Neutrophil (primary cell): ENCODE measurements at regions not wholly inside any gene's neighbourhood (a gene's known extent, or its start where the extent isn't known, plus 50 kb on each side); places are given as distances from the start of the nearest gene placed in this dataset.
"Not testable (repeated sequence)": the region's sequence is repeated elsewhere in the genome, so short reads cannot be mapped to it uniquely, and the experiment has no call there.

Experiments used
- H3K27ac ChIP-seq: fragments of 200-600 bp; sonication (generic); 2 replicates; pipeline ENCODE4 v1.5.1; 2016; ENCODE audit warnings: mild to moderate bottlenecking, moderate library complexity
- H3K27me3 ChIP-seq: fragments of 200-600 bp; sonication (generic); 2 replicates; pipeline ENCODE4 v1.6.0; 2016; ENCODE audit warnings: mild to moderate bottlenecking
- H3K36me3 ChIP-seq: fragments of 200-600 bp; sonication (generic); 2 replicates; pipeline ENCODE4 v1.5.1; 2017
- H3K4me1 ChIP-seq, 2 experiments: fragments of 200-600 bp in 1 of 2; sonication (generic) in 1 of 2; 1 replicate in 1 of 2; 2 replicates in 1 of 2; pipeline versions ENCODE4 v1.5.1 to v1.6.1; 2013 to 2016; ENCODE audit warnings: low read depth in 1 of 2, low read length in 1 of 2, mild to moderate bottlenecking in 1 of 2, moderate library complexity in 1 of 2; ENCODE audit not compliant: control insufficient read depth in 1 of 2, insufficient read depth in 1 of 2
- H3K4me3 ChIP-seq, 2 experiments: fragments of 200-600 bp in 1 of 2; sonication (generic) in 1 of 2; 1 replicate in 1 of 2; 2 replicates in 1 of 2; pipeline ENCODE4 v1.5.1; 2013 to 2016; ENCODE audit warnings: low read depth in 1 of 2, low read length in 1 of 2, mild to moderate bottlenecking in 1 of 2, moderate library complexity in 1 of 2
- H3K9me3 ChIP-seq: fragments of 200-600 bp; sonication (generic); 2 replicates; pipeline ENCODE4 v1.5.1; 2016
- CTCF ChIP-seq: fragments of 200-600 bp; sonication (generic); IDR thresholded peaks from 2 replicates; pipeline ENCODE4 v1.5.1; 2016; ENCODE audit warnings: antibody characterized with exemption

- Histone ChIP-seq H3K27ac (no peak overlapping the region), H3K4me3 (no peak overlapping the region), H3K9me3 (no peaks in the 10 kb centered on the region), H3K4me1 (no peaks in the 10 kb centered on the region), H3K27me3 (peaks cover 12% of the 10 kb centered on the region), H3K36me3 (no peaks in the 10 kb centered on the region)
- TF ChIP-seq CTCF, result no peak
These were observed 418.5 kb downstream of the TMEM121 start for GRCh38 chr14:105944632-105945610.

- Histone ChIP-seq H3K9me3 (no peaks in the 10 kb centered on the region), H3K36me3 (no peaks in the 10 kb centered on the region), H3K4me3 (no peak overlapping the region), H3K27ac (no peak overlapping the region), H3K27me3 (peaks cover 12% of the 10 kb centered on the region), H3K4me1 (no peaks in the 10 kb centered on the region)
- TF ChIP-seq CTCF, result no peak
These were observed 419.5 kb downstream of the TMEM121 start for GRCh38 chr14:105945896-105946295.

GRCh38 chr14:105947599-105947998 lies 421.2 kb downstream of the TMEM121 start:
- Histone ChIP-seq H3K27me3 (peaks cover 12% of the 10 kb centered on the region), H3K4me3 (no peak overlapping the region), H3K4me1 (no peaks in the 10 kb centered on the region), H3K27ac (no peak overlapping the region), H3K36me3 (no peaks in the 10 kb centered on the region), H3K9me3 (no peaks in the 10 kb centered on the region)
- TF ChIP-seq CTCF, result no peak

- not testable (repeated sequence) for H3K36me3 ChIP-seq, H3K4me3 ChIP-seq, H3K9me3 ChIP-seq, H3K4me1 ChIP-seq, H3K27ac ChIP-seq
- H3K27me3 ChIP-seq, result peaks cover 11% of the 10 kb centered on the region
These were observed 422.6 kb downstream of the TMEM121 start for GRCh38 chr14:105948955-105949354.

- not testable (repeated sequence) for H3K4me3 ChIP-seq, H3K9me3 ChIP-seq, H3K36me3 ChIP-seq, H3K4me1 ChIP-seq, H3K27me3 ChIP-seq, H3K27ac ChIP-seq
These were observed 424.0 kb downstream of the TMEM121 start for GRCh38 chr14:105950364-105950892.

GRCh38 chr14:105951399-105951798 lies 425.0 kb downstream of the TMEM121 start:
- TF ChIP-seq CTCF, result no peak
- H3K4me3 ChIP-seq, result no peak overlapping the region

More at GRCh38 chr14:105951399-105951798, 425.0 kb downstream of the TMEM121 start:
- Histone ChIP-seq H3K27ac (no peak overlapping the region), H3K36me3 (no peaks in the 10 kb centered on the region), H3K27me3 (no peaks in the 10 kb centered on the region), H3K4me1 (no peaks in the 10 kb centered on the region), H3K9me3 (no peaks in the 10 kb centered on the region)
